Activated T-cell treated with anti-CD3 and anti-CD28 coated beads, Interleukin-2, amount 50 U/mL, for 1 hour (primary cell): ENCODE measurements at regions not wholly inside any gene's neighbourhood (a gene's known extent, or its start where the extent isn't known, plus 50 kb on each side); places are given as distances from the start of the nearest gene placed in this dataset.

Source experiments
- DNase-seq: peaks from one replicate; pipeline ENCODE4 v3.0.0-alpha.2; 2020

GRCh38 chr5:162325143-162325727, 257.7 kb downstream of the GABRG2 start:
- no peak for DNase-seq

GRCh38 chr5:162334944-162335343, 267.4 kb downstream of the GABRG2 start:
- DNase-seq: no peak

- DNase-seq: no peak
These were observed 292.9 kb downstream of the GABRG2 start for GRCh38 chr5:162360373-162360931.

- no peak for DNase-seq
These were observed 304.7 kb downstream of the GABRG2 start for GRCh38 chr5:162372256-162372655.

GRCh38 chr5:162377895-162378294, 310.3 kb downstream of the GABRG2 start:
- DNase-seq: no peak

- no peak for DNase-seq
These were observed 315.3 kb downstream of the GABRG2 start for GRCh38 chr5:162382839-162383238.

- DNase-seq: no peak
These were observed 316.7 kb downstream of the GABRG2 start for GRCh38 chr5:162384225-162384624.

- DNase-seq: no peak
These were observed 324.3 kb downstream of the GABRG2 start for GRCh38 chr5:162391833-162392232.

- DNase-seq: no peak
These were observed 324.8 kb downstream of the GABRG2 start for GRCh38 chr5:162392336-162392735.

- DNase-seq: no peak
These were observed 326.0 kb downstream of the GABRG2 start for GRCh38 chr5:162393534-162393933.

GRCh38 chr5:162407614-162408013, 340.0 kb downstream of the GABRG2 start:
- DNase-seq: no peak

- no peak for DNase-seq
These were observed 342.8 kb downstream of the GABRG2 start for GRCh38 chr5:162410365-162410764.

GRCh38 chr5:162429142-162429541, 361.6 kb downstream of the GABRG2 start:
- DNase-seq: no peak

GRCh38 chr5:162434281-162434680, 366.7 kb downstream of the GABRG2 start:
- no peak for DNase-seq

GRCh38 chr5:162436055-162436454, 368.5 kb downstream of the GABRG2 start:
- no peak for DNase-seq

- no peak for DNase-seq
These were observed 376.7 kb downstream of the GABRG2 start for GRCh38 chr5:162444129-162444762.

GRCh38 chr5:162456086-162456485, 388.5 kb downstream of the GABRG2 start:
- DNase-seq: no peak

- no peak for DNase-seq
These were observed 398.4 kb downstream of the GABRG2 start for GRCh38 chr5:162466011-162466410.

GRCh38 chr5:162473041-162473714, 405.6 kb downstream of the GABRG2 start:
- DNase-seq: no peak

- no peak for DNase-seq
These were observed 406.7 kb downstream of the GABRG2 start for GRCh38 chr5:162474239-162474638.

GRCh38 chr5:162484095-162484494, 416.5 kb downstream of the GABRG2 start:
- no peak for DNase-seq

GRCh38 chr5:162484986-162485385, 417.4 kb downstream of the GABRG2 start:
- no peak for DNase-seq

GRCh38 chr5:162485666-162486292, 418.2 kb downstream of the GABRG2 start:
- DNase-seq: no peak
